HL-60 (cell line): ENCODE measurements at regions not wholly inside any gene's neighbourhood (a gene's known extent, or its start where the extent isn't known, plus 50 kb on each side); places are given as distances from the start of the nearest gene placed in this dataset.

Experiments
- DNase-seq, 2 experiments: peaks; one replicate each; pipeline ENCODE4 v3.0.0-alpha.2; 2010 to 2020; ENCODE audit warnings: low read depth in 1 of 2, low spot score in 1 of 2
- H3K27ac ChIP-seq: fragments of 250-450 bp; sonication (Bioruptor Pico); replicated peaks from 2 replicates; pipeline ENCODE4 v1.5.1; 2020; ENCODE audit warnings: mild to moderate bottlenecking, moderate library complexity
- H3K27me3 ChIP-seq: fragments of 250-450 bp; sonication (Bioruptor Pico); 2 replicates; pipeline ENCODE4 v1.5.1; 2021; ENCODE audit warnings: mild to moderate bottlenecking, moderate library complexity; ENCODE audit not compliant: insufficient read depth, poor library complexity, severe bottlenecking
- H3K4me3 ChIP-seq: replicated peaks from 2 replicates; pipeline ENCODE4 v1.5.1; 2011; ENCODE audit warnings: mild to moderate bottlenecking, control low read depth, low read length; ENCODE audit not compliant: insufficient read depth
- CTCF ChIP-seq: IDR thresholded peaks from one replicate; pipeline ENCODE4 v1.5.1; 2011; ENCODE audit warnings: low read length, control low read depth, inconsistent platforms; ENCODE audit not compliant: insufficient read depth
- GABPA ChIP-seq: IDR thresholded peaks from 2 replicates; pipeline ENCODE4 v1.6.1; 2012; ENCODE audit warnings: low read depth
- POLR2AphosphoS5 ChIP-seq: IDR thresholded peaks from 2 replicates; pipeline ENCODE4 v1.6.1; 2012; ENCODE audit warnings: low read depth
- REST ChIP-seq: IDR thresholded peaks from 2 replicates; pipeline ENCODE4 v1.6.1; 2012; ENCODE audit warnings: low read depth; ENCODE audit not compliant: insufficient replicate concordance
- SPI1 ChIP-seq: IDR thresholded peaks from 2 replicates; pipeline ENCODE4 v1.6.1; 2012; ENCODE audit warnings: low read depth, mild to moderate bottlenecking, borderline replicate concordance

GRCh38 chr4:111806331-111806730 is 338.9 kb upstream of the FAM241A start:
- no peak for TF ChIP-seq REST
- no peak for TF ChIP-seq GABPA
- no peak for TF ChIP-seq CTCF
- TF ChIP-seq SPI1 = no peak
- H3K27me3 ChIP-seq = no peaks in the 10 kb centered on the region
- no peak overlapping the region for H3K27ac ChIP-seq
- DNase-seq = no peak
- no peak overlapping the region for H3K4me3 ChIP-seq

GRCh38 chr4:111807576-111807975 is 337.7 kb upstream of the FAM241A start:
- H3K27me3 ChIP-seq = no peaks in the 10 kb centered on the region

GRCh38 chr4:111808174-111808573 is 337.1 kb upstream of the FAM241A start:
- no peak for DNase-seq
- no peak for TF ChIP-seq POLR2AphosphoS5
- no peak for TF ChIP-seq CTCF
- TF ChIP-seq GABPA = no peak
- TF ChIP-seq REST = no peak
- no peak for TF ChIP-seq SPI1
- Histone ChIP-seq H3K27ac (no peak overlapping the region), H3K4me3 (no peak overlapping the region), H3K27me3 (no peaks in the 10 kb centered on the region)

More at GRCh38 chr4:111807576-111807975, 337.7 kb upstream of the FAM241A start:
- no peak for DNase-seq
- Histone ChIP-seq H3K27ac (no peak overlapping the region), H3K4me3 (no peak overlapping the region)
- TF ChIP-seq CTCF (no peak), GABPA (no peak), REST (no peak), SPI1 (no peak), POLR2AphosphoS5 (no peak)
